GM12878 (cell line): ENCODE measurements at regions not wholly inside any gene's neighbourhood (a gene's known extent, or its start where the extent isn't known, plus 50 kb on each side); places are given as distances from the start of the nearest gene placed in this dataset.

ENCODE experiments used
- ATAC-seq: fragments of 200-7000 bp; cut with Tn5 transposase; 3 replicates; pipeline ENCODE4 v1.9.1; 2020; ENCODE audit warnings: mild to moderate bottlenecking, moderate library complexity
- BruUV-seq: library from RNA; stranded (reverse); fragments of 400-500 nt; replicated peaks from 2 replicates; lab custom pipeline; 2021; lab: Mats Ljungman, UMichigan
- CTCF ChIA-PET: fragments of 300-600 bp; sonication (Branson Sonifier 250); formaldehyde crosslinking; extraction: SDS; loops from one replicate; lab custom pipeline; 2021; ENCODE audit warnings: inconsistent platforms; lab: Yijun Ruan, JAX
- POLR2A ChIA-PET: fragments of 350-600 bp; formaldehyde crosslinking; extraction: SDS; loops from one replicate; lab custom pipeline; 2021; ENCODE audit warnings: inconsistent platforms; lab: Charles Lee
- RAD21 ChIA-PET: fragments of 300-600 bp; sonication (Branson Sonifier 250); formaldehyde crosslinking; loops from one replicate; lab custom pipeline; 2023; ENCODE audit warnings: antibody characterized with exemption; ENCODE audit not compliant: unreplicated experiment; lab: Charles Lee
- SMC1A ChIA-PET: fragments of 300-600 bp; sonication (Branson Sonifier 250); formaldehyde crosslinking; loops from one replicate; lab custom pipeline; 2023; ENCODE audit not compliant: unreplicated experiment, uncharacterized antibody; lab: Charles Lee
- DNase-seq: peaks from one replicate; pipeline ENCODE4 v3.0.0-alpha.2; 2011; ENCODE audit warnings: low read depth, low spot score
- FAIRE-seq: peaks from 3 replicates; lab custom pipeline; 2011; peaks lifted over from hg19 to GRCh38; lab: Jason Lieb, UNC
- H2AFZ ChIP-seq: 2 replicates; pipeline ENCODE4 v1.6.0; 2011; ENCODE audit warnings: low read depth, low read length, control low read depth; ENCODE audit not compliant: control insufficient read depth
- H3K27ac ChIP-seq: 2 replicates; pipeline ENCODE4 v1.5.1; 2011; ENCODE audit warnings: control low read depth; ENCODE audit not compliant: control insufficient read depth, insufficient read depth
- H3K27me3 ChIP-seq, 2 experiments: replicated peaks in 1 of 2; 2 replicates each; pipeline versions ENCODE4 v1.6.0 to v1.6.1; 2011; ENCODE audit warnings: low read length in 1 of 2; ENCODE audit not compliant: control insufficient read depth in 2 of 2, insufficient read depth in 2 of 2
- H3K36me3 ChIP-seq, 2 experiments: 2 replicates each; pipeline ENCODE4 v1.5.1; 2011; ENCODE audit warnings: low read length in 1 of 2; ENCODE audit not compliant: control insufficient read depth in 2 of 2, insufficient read depth in 2 of 2
- H3K4me1 ChIP-seq: 2 replicates; pipeline ENCODE4 v1.6.1; 2011; ENCODE audit warnings: mild to moderate bottlenecking, low read length, moderate library complexity, mixed read lengths; ENCODE audit not compliant: control insufficient read depth, insufficient read depth
- H3K4me2 ChIP-seq: 2 replicates; pipeline ENCODE4 v1.6.0; 2011; ENCODE audit warnings: control low read depth; ENCODE audit not compliant: control insufficient read depth, insufficient read depth
- H3K4me3 ChIP-seq: fragments of 200-600 bp; sonication (generic); 2 replicates; pipeline ENCODE4 v1.5.1; 2016
- H3K79me2 ChIP-seq: 2 replicates; pipeline ENCODE4 v1.6.0; 2011; ENCODE audit warnings: low read length; ENCODE audit not compliant: control insufficient read depth, insufficient read depth
- H3K9ac ChIP-seq: 2 replicates; pipeline ENCODE4 v1.8.0; 2011; ENCODE audit warnings: low read length, control low read depth, mixed read lengths; ENCODE audit not compliant: control insufficient read depth, insufficient read depth
- H3K9me3 ChIP-seq: replicated peaks from 3 replicates; pipeline ENCODE4 v1.5.1; 2011; ENCODE audit warnings: mild to moderate bottlenecking, low read length; ENCODE audit not compliant: control insufficient read depth, insufficient read depth
- H4K20me1 ChIP-seq: 2 replicates; pipeline ENCODE4 v1.6.0; 2011; ENCODE audit not compliant: control insufficient read depth, insufficient read depth
- CHD2 ChIP-seq: IDR thresholded peaks from 2 replicates; pipeline ENCODE4 v1.6.1; 2011; ENCODE audit warnings: low read depth, low read length, improper control_type of control experiment, borderline replicate concordance
- EGR1 ChIP-seq, 2 experiments: IDR thresholded peaks; 1 replicate in 1 of 2; 2 replicates in 1 of 2; pipeline ENCODE4 v1.6.1; 2011 to 2012; ENCODE audit warnings: low read depth in 2 of 2, low read length in 2 of 2, borderline replicate concordance in 1 of 2, mild to moderate bottlenecking in 1 of 2, moderate library complexity in 1 of 2
- HCFC1 ChIP-seq: fragments of 150-350 bp; IDR thresholded peaks from 2 replicates; pipeline ENCODE4 v1.6.1; 2014; ENCODE audit warnings: low read length
- MXI1 ChIP-seq: fragments of 150-350 bp; IDR thresholded peaks from 2 replicates; pipeline ENCODE4 v1.6.1; 2011; ENCODE audit warnings: low read depth, mild to moderate bottlenecking, inconsistent platforms, low read length, improper control_type of control experiment
- NFYA ChIP-seq: IDR thresholded peaks from 2 replicates; pipeline ENCODE4 v1.6.1; 2011; ENCODE audit warnings: low read depth, mild to moderate bottlenecking, low read length, improper control_type of control experiment, borderline replicate concordance
- POLR2AphosphoS5 ChIP-seq: IDR thresholded peaks from 2 replicates; pipeline ENCODE4 v1.6.1; 2011; ENCODE audit warnings: mild to moderate bottlenecking, low read length, inconsistent platforms
- SMARCA5 ChIP-seq: fragments of 450-650 bp; IDR thresholded peaks from 2 replicates; pipeline ENCODE4 v1.6.1; 2017; ENCODE audit warnings: mild to moderate bottlenecking
- SMC3 ChIP-seq: IDR thresholded peaks from 2 replicates; pipeline ENCODE4 v1.6.1; 2011; ENCODE audit warnings: low read length, improper control_type of control experiment, borderline replicate concordance
- SRF ChIP-seq, 2 experiments: IDR thresholded peaks; 2 replicates each; pipeline ENCODE4 v1.6.1; 2011; ENCODE audit warnings: low read depth in 2 of 2, low read length in 2 of 2, mild to moderate bottlenecking in 1 of 2, moderate library complexity in 1 of 2
- ZBTB33 ChIP-seq: fragments of 450-650 bp; IDR thresholded peaks from 2 replicates; pipeline ENCODE4 v1.6.1; 2017; ENCODE audit warnings: mild to moderate bottlenecking
- ZBTB4 ChIP-seq: fragments of 450-650 bp; formaldehyde crosslinking; IDR thresholded peaks from 2 replicates; pipeline ENCODE4 v1.4.0; 2022; ENCODE audit warnings: mild to moderate bottlenecking, moderate library complexity
- WGBS: methylation state at CpG from one replicate; pipeline ENCODE4 v1.1.6; 2016; ENCODE audit warnings: low lambda C conversion rate; ENCODE audit not compliant: insufficient replicate concordance, insufficient coverage; ENCODE audit errors: missing lambda C conversion rate; 5-methylcytosine and 5-hydroxymethylcytosine counted together
- in situ Hi-C: fragments of 300-500 bp; cut with MboI; formaldehyde crosslinking; loops from 9 replicates; pipeline ENCODE4 v1.14.3; 2018; ENCODE audit warnings: mixed read lengths
- intact Hi-C: fragments of 100-400 bp; cut with micrococcal nuclease; formaldehyde crosslinking; loops from one replicate; pipeline ENCODE4 v1.14.2; 2022; ENCODE audit not compliant: unreplicated experiment
- TF ChIP-seq, protein P1 (sequence below): fragments of 450-650 bp; conservative IDR thresholded peaks from 2 replicates; pipeline ENCODE4 v1.6.1; 2017; ENCODE audit warnings: mild to moderate bottlenecking, moderate library complexity

DNA sequence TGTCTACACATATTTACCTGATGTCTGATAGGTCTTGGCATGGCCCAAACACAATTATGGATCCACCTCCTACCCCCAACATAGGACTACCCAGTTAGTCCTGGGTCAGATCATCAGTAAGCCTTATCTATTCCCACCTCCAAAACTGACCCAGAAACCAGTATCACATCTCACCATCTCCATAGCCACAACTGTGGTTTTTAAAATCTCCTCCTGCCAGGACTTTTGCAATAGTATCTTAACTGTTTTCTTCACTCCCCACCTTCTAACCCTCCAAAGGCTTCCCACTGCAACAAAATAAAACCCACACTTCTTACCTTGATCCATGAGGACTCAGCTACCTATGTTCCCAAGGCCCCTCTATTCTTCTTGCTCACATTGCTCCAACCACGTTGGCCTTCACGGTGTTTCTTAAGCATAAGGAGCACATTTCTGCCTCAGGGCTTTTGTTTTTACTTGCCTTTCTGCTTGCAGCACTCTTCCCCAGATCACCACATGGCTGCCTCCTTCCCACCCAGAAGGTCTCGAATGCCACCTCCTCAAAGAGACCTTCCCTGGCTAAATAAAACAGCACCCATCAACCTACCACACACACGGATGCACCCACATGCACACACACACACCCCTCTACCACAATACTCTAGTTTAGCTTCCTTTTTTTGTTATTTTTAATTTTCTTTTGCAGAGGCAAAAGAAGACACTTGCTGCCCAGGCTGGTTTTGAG lies 125.9 kb upstream of the SLC1A4 start (continued):
- TF ChIP-seq EGR1 (IDR thresholded peaks at IDR 0.05; ENCODE audit: borderline replicate concordance in 1 of 2, low read depth in 2 of 2, low read length in 2 of 2) (no peak), POLR2AphosphoS5 (no peak), NFYA (no peak), SRF (IDR thresholded peaks at IDR 0.05; ENCODE audit: low read depth in 2 of 2, low read length in 2 of 2) (no peak), MXI1 (0 out of 2 replicates have a peak, but pooled peaks have one; percentile 41)

- RAD21 ChIA-PET = interaction anchor here (0.6 to 7.7 kb wide), 16 partner anchors 13 to 342 kb away, joined by 3 to 88 read pairs (median 4); partner anchors contain the start of genes AFTPH, CEP68 and SERTAD2
- TF ChIP-seq CHD2 (no peak), SMARCA5 (peak; percentile 91), ZBTB4 (CRISPR knock-in tag) (no peak), ZBTB33 (no peak), SMC3 (peak; percentile 46), HCFC1 (no peak)
- TF ChIP-seq, protein P1, sequence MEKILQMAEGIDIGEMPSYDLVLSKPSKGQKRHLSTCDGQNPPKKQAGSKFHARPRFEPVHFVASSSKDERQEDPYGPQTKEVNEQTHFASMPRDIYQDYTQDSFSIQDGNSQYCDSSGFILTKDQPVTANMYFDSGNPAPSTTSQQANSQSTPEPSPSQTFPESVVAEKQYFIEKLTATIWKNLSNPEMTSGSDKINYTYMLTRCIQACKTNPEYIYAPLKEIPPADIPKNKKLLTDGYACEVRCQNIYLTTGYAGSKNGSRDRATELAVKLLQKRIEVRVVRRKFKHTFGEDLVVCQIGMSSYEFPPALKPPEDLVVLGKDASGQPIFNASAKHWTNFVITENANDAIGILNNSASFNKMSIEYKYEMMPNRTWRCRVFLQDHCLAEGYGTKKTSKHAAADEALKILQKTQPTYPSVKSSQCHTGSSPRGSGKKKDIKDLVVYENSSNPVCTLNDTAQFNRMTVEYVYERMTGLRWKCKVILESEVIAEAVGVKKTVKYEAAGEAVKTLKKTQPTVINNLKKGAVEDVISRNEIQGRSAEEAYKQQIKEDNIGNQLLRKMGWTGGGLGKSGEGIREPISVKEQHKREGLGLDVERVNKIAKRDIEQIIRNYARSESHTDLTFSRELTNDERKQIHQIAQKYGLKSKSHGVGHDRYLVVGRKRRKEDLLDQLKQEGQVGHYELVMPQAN = peak; percentile 62; the same call in 1 of the 2 replicates
Measured at GRCh38 chr2:64865073-64865830, 123.9 kb upstream of the SLC1A4 start.

More at GRCh38 chr2:64865073-64865830, 123.9 kb upstream of the SLC1A4 start:
- Histone ChIP-seq H3K27me3 (no peaks in the 10 kb centered on the region), H3K36me3 (no peaks in the 10 kb centered on the region), H3K79me2 (no peaks in the 10 kb centered on the region; the same call in 1 of the 2 replicates), H3K4me2 (peak overlapping the region; percentile 88), H3K4me3 (peak overlapping the region; percentile 82), H3K9me3 (peaks cover 4% of the 10 kb centered on the region; the same call in 2 of the 3 replicates), H3K4me1 (peaks cover 49% of the 10 kb centered on the region), H2AFZ (peak overlapping the region; percentile 81), H3K9ac (peak overlapping the region; percentile 74; the same call in 1 of the 2 replicates), H4K20me1 (no peaks in the 10 kb centered on the region), H3K27ac (peak overlapping the region; percentile 70)
- ChIA-PET POLR2A (interaction anchor here (1.0 to 3.7 kb wide), 3 partner anchors 53 to 223 kb away, joined by 3 to 19 read pairs (median 6); partner anchors contain the start of gene SERTAD2), SMC1A (interaction anchor here (1.0 to 7.6 kb wide), 16 partner anchors 16 to 341 kb away, joined by 3 to 52 read pairs (median 8); partner anchors contain the start of gene AFTPH), CTCF (interaction anchor here (0.6 to 3.6 kb wide), 19 partner anchors 8 to 535 kb away, joined by 3 to 30 read pairs (median 4); partner anchors contain the start of genes AFTPH and SERTAD2)
- DNase-seq = no peak
- in situ Hi-C loops = loop anchor here (10.0 kb wide), 1 partner anchor 270 kb away; no protein-coding TSS in a partner anchor
- no TSS peak for BruUV-seq
- 0% methylated on average over 38 of the region's 67 CpGs for WGBS
- intact Hi-C loops = loop anchor here (1.0 to 2.0 kb wide), 4 partner anchors 219 to 534 kb away; partner anchors contain the start of gene AFTPH
- peak; percentile 84 for ATAC-seq
- FAIRE-seq = no peak
